HG02852 (cell line): ENCODE measurements at regions not wholly inside any gene's neighbourhood (a gene's known extent, or its start where the extent isn't known, plus 50 kb on each side); places are given as distances from the start of the nearest gene placed in this dataset.

Source experiments
- ATAC-seq: cut with Tn5 transposase; IDR thresholded peaks from one replicate; pipeline ENCODE4 v1.9.1; 2021; ENCODE audit warnings: mild to moderate bottlenecking, moderate library complexity; ENCODE audit not compliant: unreplicated experiment

GRCh38 chr9:118987167-118987566, 382.1 kb downstream of the BRINP1 start:
- ATAC-seq: no peak

- no peak for ATAC-seq
These were observed 378.3 kb downstream of the BRINP1 start for GRCh38 chr9:118990949-118991348.

- ATAC-seq: no peak
These were observed 377.6 kb downstream of the BRINP1 start for GRCh38 chr9:118991366-118992285.

GRCh38 chr9:118992813-118993794, 376.1 kb downstream of the BRINP1 start:
- no peak for ATAC-seq

- no peak for ATAC-seq
These were observed 375.3 kb downstream of the BRINP1 start for GRCh38 chr9:118993965-118994364.

GRCh38 chr9:119002491-119002890, 366.7 kb downstream of the BRINP1 start:
- no peak for ATAC-seq

GRCh38 chr9:119003201-119003611, 366.0 kb downstream of the BRINP1 start:
- no peak for ATAC-seq

- ATAC-seq: no peak
These were observed 365.2 kb downstream of the BRINP1 start for GRCh38 chr9:119003882-119004617.

GRCh38 chr9:119004618-119004990, 364.6 kb downstream of the BRINP1 start:
- no peak for ATAC-seq

GRCh38 chr9:119005162-119005561, 364.1 kb downstream of the BRINP1 start:
- ATAC-seq: no peak

GRCh38 chr9:119009249-119009648, 360.0 kb downstream of the BRINP1 start:
- ATAC-seq: no peak

- no peak for ATAC-seq
These were observed 349.0 kb downstream of the BRINP1 start for GRCh38 chr9:119020284-119020683.

- ATAC-seq: no peak
These were observed 348.4 kb downstream of the BRINP1 start for GRCh38 chr9:119020730-119021333.

- no peak for ATAC-seq
These were observed 343.1 kb downstream of the BRINP1 start for GRCh38 chr9:119026120-119026519.

GRCh38 chr9:119027901-119028699, 341.1 kb downstream of the BRINP1 start:
- ATAC-seq: no peak

GRCh38 chr9:119029886-119030285, 339.3 kb downstream of the BRINP1 start:
- no peak for ATAC-seq

- no peak for ATAC-seq
These were observed 335.6 kb downstream of the BRINP1 start for GRCh38 chr9:119033596-119033995.

- ATAC-seq: no peak
These were observed 332.3 kb downstream of the BRINP1 start for GRCh38 chr9:119036969-119037368.

- no peak for ATAC-seq
These were observed 325.2 kb downstream of the BRINP1 start for GRCh38 chr9:119043996-119044395.

- ATAC-seq: no peak
These were observed 324.4 kb downstream of the BRINP1 start for GRCh38 chr9:119044806-119045205.
